GM10266 (cell line): ENCODE measurements at regions not wholly inside any gene's neighbourhood (a gene's known extent, or its start where the extent isn't known, plus 50 kb on each side); places are given as distances from the start of the nearest gene placed in this dataset.

Experiments
- DNase-seq: peaks from one replicate; pipeline ENCODE4 v3.0.0; 2012; ENCODE audit errors: extremely low spot score
- CTCF ChIP-seq: IDR thresholded peaks from 2 replicates; pipeline ENCODE4 v1.5.1; 2012; ENCODE audit warnings: mild to moderate bottlenecking, low read depth; ENCODE audit not compliant: control insufficient read depth, insufficient read depth; ENCODE audit errors: missing control alignments

GRCh38 chr7:155201325-155202087 is 96.2 kb upstream of the INSIG1 start:
- DNase-seq: no peak
- no peak for TF ChIP-seq CTCF

GRCh38 chr7:155202106-155202871 is 95.4 kb upstream of the INSIG1 start:
- TF ChIP-seq CTCF: no peak
- no peak for DNase-seq

- DNase-seq: no peak
- TF ChIP-seq CTCF: no peak
Observed at GRCh38 chr7:155203059-155203881, 94.4 kb upstream of the INSIG1 start.

GRCh38 chr7:155203882-155204691 is 93.6 kb upstream of the INSIG1 start:
- no peak for TF ChIP-seq CTCF
- DNase-seq: no peak

GRCh38 chr7:155204744-155205367 is 92.8 kb upstream of the INSIG1 start:
- no peak for TF ChIP-seq CTCF
- no peak for DNase-seq
